ENCODE measurements at regions not wholly inside any gene's neighbourhood (a gene's known extent, or its start where the extent isn't known, plus 50 kb on each side); places are given as distances from the start of the nearest gene placed in this dataset.

- TF ChIP-seq CTCF (IDR thresholded peaks at IDR 0.05): no peak
- TF ChIP-seq POLR2A (IDR thresholded peaks at IDR 0.05): no peak
Measured at GRCh38 chr3:80259736-80260135, 491.9 kb upstream of the ROBO1 start.
